Glutamatergic neuron (in vitro differentiated cells): ENCODE measurements at regions not wholly inside any gene's neighbourhood (a gene's known extent, or its start where the extent isn't known, plus 50 kb on each side); places are given as distances from the start of the nearest gene placed in this dataset.

Experiments
- DNase-seq: peaks from one replicate; pipeline ENCODE4 v3.0.0; 2022
- H3K27ac Mint-ChIP-seq: one replicate; pipeline ENCODE4 v1.8.0; 2020; ENCODE audit warnings: mild to moderate bottlenecking, mixed read lengths, inconsistent platforms; ENCODE audit not compliant: unreplicated experiment
- H3K27me3 Mint-ChIP-seq: one replicate; pipeline ENCODE4 v1.8.0; 2020; ENCODE audit warnings: mild to moderate bottlenecking, moderate library complexity, mixed read lengths, inconsistent platforms; ENCODE audit not compliant: unreplicated experiment
- H3K36me3 Mint-ChIP-seq: one replicate; pipeline ENCODE4 v1.8.0; 2020; ENCODE audit warnings: mild to moderate bottlenecking, mixed read lengths, inconsistent platforms; ENCODE audit not compliant: unreplicated experiment
- H3K4me1 Mint-ChIP-seq: one replicate; pipeline ENCODE4 v1.8.0; 2020; ENCODE audit warnings: mild to moderate bottlenecking, low read depth, mixed read lengths, inconsistent platforms; ENCODE audit not compliant: unreplicated experiment
- H3K4me3 Mint-ChIP-seq: one replicate; pipeline ENCODE4 v1.8.0; 2020; ENCODE audit warnings: mild to moderate bottlenecking, mixed read lengths, inconsistent platforms; ENCODE audit not compliant: unreplicated experiment
- H3K9me3 Mint-ChIP-seq: one replicate; pipeline ENCODE4 v1.8.0; 2020; ENCODE audit warnings: mild to moderate bottlenecking, moderate library complexity, mixed read lengths, inconsistent platforms; ENCODE audit not compliant: unreplicated experiment
- TF ChIP-seq, protein P1 (sequence below): fragments of 200-600 bp; sonication (generic); IDR thresholded peaks from one replicate; pipeline ENCODE4 v1.5.0; 2021; ENCODE audit not compliant: partially characterized antibody, unreplicated experiment

GRCh38 chr9:73615557-73615956 is 463.9 kb downstream of the ANXA1 start:
- H3K27ac Mint-ChIP-seq: no peak overlapping the region
- DNase-seq: no peak
- H3K9me3 Mint-ChIP-seq: no peaks in the 10 kb centered on the region
- TF ChIP-seq, protein P1, sequence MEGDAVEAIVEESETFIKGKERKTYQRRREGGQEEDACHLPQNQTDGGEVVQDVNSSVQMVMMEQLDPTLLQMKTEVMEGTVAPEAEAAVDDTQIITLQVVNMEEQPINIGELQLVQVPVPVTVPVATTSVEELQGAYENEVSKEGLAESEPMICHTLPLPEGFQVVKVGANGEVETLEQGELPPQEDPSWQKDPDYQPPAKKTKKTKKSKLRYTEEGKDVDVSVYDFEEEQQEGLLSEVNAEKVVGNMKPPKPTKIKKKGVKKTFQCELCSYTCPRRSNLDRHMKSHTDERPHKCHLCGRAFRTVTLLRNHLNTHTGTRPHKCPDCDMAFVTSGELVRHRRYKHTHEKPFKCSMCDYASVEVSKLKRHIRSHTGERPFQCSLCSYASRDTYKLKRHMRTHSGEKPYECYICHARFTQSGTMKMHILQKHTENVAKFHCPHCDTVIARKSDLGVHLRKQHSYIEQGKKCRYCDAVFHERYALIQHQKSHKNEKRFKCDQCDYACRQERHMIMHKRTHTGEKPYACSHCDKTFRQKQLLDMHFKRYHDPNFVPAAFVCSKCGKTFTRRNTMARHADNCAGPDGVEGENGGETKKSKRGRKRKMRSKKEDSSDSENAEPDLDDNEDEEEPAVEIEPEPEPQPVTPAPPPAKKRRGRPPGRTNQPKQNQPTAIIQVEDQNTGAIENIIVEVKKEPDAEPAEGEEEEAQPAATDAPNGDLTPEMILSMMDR: no peak
- H3K27me3 Mint-ChIP-seq: peaks cover 1% of the 10 kb centered on the region
- H3K4me1 Mint-ChIP-seq: no peaks in the 10 kb centered on the region
- H3K4me3 Mint-ChIP-seq: no peak overlapping the region
- H3K36me3 Mint-ChIP-seq: no peaks in the 10 kb centered on the region

GRCh38 chr9:73617586-73617985 is 465.9 kb downstream of the ANXA1 start:
- Mint-ChIP-seq H3K4me3 (no peak overlapping the region), H3K36me3 (no peaks in the 10 kb centered on the region), H3K9me3 (no peaks in the 10 kb centered on the region), H3K27ac (no peak overlapping the region), H3K4me1 (no peaks in the 10 kb centered on the region), H3K27me3 (no peaks in the 10 kb centered on the region)
- no peak for DNase-seq
- TF ChIP-seq, protein P1: no peak

DNA sequence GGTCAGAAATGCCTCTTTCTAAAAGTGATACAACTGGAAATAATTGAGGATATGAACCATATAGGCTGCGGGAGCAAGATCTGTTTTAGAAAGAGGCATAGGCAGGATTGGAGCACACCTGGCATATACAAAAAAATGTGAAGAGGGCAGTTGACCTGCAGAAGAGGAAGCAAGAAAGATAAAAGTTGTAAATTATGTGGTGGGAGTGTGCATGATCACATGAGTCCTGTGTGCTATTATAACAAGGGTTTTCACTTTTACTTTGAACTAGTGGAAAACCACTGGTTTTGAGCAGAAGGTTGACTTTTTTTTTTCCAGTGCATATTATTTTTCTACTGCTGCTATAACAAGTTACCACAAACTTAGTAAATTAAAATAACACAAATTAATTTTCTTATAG is 489.3 kb downstream of the ANXA1 start:
- Mint-ChIP-seq H3K27ac (no peak overlapping the region), H3K4me1 (no peaks in the 10 kb centered on the region), H3K36me3 (no peaks in the 10 kb centered on the region), H3K9me3 (no peaks in the 10 kb centered on the region), H3K4me3 (no peak overlapping the region), H3K27me3 (no peaks in the 10 kb centered on the region)
- TF ChIP-seq, protein P1: no peak
- no peak for DNase-seq

GRCh38 chr9:73643379-73644013 is 491.8 kb downstream of the ANXA1 start:
- no peaks in the 10 kb centered on the region for H3K27me3 Mint-ChIP-seq
- no peaks in the 10 kb centered on the region for H3K9me3 Mint-ChIP-seq
- H3K4me1 Mint-ChIP-seq: no peaks in the 10 kb centered on the region
- no peak overlapping the region for H3K27ac Mint-ChIP-seq
- no peak for DNase-seq
- TF ChIP-seq, protein P1: no peak
- no peaks in the 10 kb centered on the region for H3K36me3 Mint-ChIP-seq
- no peak overlapping the region for H3K4me3 Mint-ChIP-seq

DNA sequence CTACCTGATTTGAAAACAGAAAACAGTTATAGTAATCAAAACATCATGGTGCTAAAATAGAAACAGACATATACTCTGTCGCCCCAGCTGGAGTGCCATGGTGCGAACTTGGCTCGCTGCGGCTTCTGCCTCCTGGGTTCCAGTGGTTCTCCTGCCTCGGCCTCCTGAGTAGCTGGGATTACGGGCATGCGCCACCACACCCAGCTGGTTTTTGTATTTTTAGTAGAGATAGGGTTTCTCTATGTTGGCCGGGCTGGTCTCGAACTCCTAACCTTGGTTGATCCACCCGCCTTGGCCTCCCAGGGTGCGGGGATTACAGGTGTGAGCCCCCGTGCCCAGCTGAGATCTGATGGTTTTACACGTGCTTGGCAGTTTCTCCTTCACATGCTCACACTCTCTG is 495.9 kb downstream of the ANXA1 start:
- no peak overlapping the region for H3K4me3 Mint-ChIP-seq
- H3K9me3 Mint-ChIP-seq: peaks cover 2% of the 10 kb centered on the region
- no peak overlapping the region for H3K27ac Mint-ChIP-seq
- no peak for DNase-seq
- H3K27me3 Mint-ChIP-seq: no peaks in the 10 kb centered on the region
- no peaks in the 10 kb centered on the region for H3K36me3 Mint-ChIP-seq
- TF ChIP-seq, protein P1: no peak
- H3K4me1 Mint-ChIP-seq: no peaks in the 10 kb centered on the region
